CD1c-positive myeloid dendritic cell (primary cell): ENCODE measurements at regions not wholly inside any gene's neighbourhood (a gene's known extent, or its start where the extent isn't known, plus 50 kb on each side); places are given as distances from the start of the nearest gene placed in this dataset.
"Not testable (repeated sequence)": the region's sequence is repeated elsewhere in the genome, so short reads cannot be mapped to it uniquely, and the experiment has no call there.

ENCODE experiments used
- DNase-seq: peaks from one replicate; pipeline ENCODE4 v3.0.0-alpha.2; 2016; ENCODE audit errors: extremely low spot score

- no peak for DNase-seq
Observed at GRCh38 chr20:51125780-51126179, 102.9 kb upstream of the KCNG1 start.

GRCh38 chr20:51125105-51125504 lies 102.2 kb upstream of the KCNG1 start:
- DNase-seq, result no peak

- DNase-seq, result not testable (repeated sequence)
Observed at GRCh38 chr20:51123887-51124286, 101.0 kb upstream of the KCNG1 start.

- no peak for DNase-seq
Observed at GRCh38 chr20:51122931-51123658, 100.2 kb upstream of the KCNG1 start.

- DNase-seq, result no peak
Observed at GRCh38 chr20:51121901-51122412, 99.0 kb upstream of the KCNG1 start.

GRCh38 chr20:51121272-51121671 lies 98.4 kb upstream of the KCNG1 start:
- no peak for DNase-seq

- DNase-seq, result no peak
Observed at GRCh38 chr20:51120868-51121267, 98.0 kb upstream of the KCNG1 start.

- DNase-seq, result no peak
Observed at GRCh38 chr20:51120438-51120837, 97.5 kb upstream of the KCNG1 start.

GRCh38 chr20:51119914-51120313 lies 97.0 kb upstream of the KCNG1 start:
- no peak for DNase-seq

- no peak for DNase-seq
Observed at GRCh38 chr20:51118985-51119527, 96.1 kb upstream of the KCNG1 start.

- no peak for DNase-seq
Observed at GRCh38 chr20:51118216-51118615, 95.3 kb upstream of the KCNG1 start.

- no peak for DNase-seq
Observed at GRCh38 chr20:51116765-51117686, 94.1 kb upstream of the KCNG1 start.

GRCh38 chr20:51111290-51111689 lies 88.4 kb upstream of the KCNG1 start:
- DNase-seq, result no peak

GRCh38 chr20:51108638-51109363 lies 85.9 kb upstream of the KCNG1 start:
- no peak for DNase-seq

GRCh38 chr20:51106011-51106410 lies 83.1 kb upstream of the KCNG1 start:
- no peak for DNase-seq

GRCh38 chr20:51104960-51105920 lies 82.3 kb upstream of the KCNG1 start:
- no peak for DNase-seq

- no peak for DNase-seq
Observed at GRCh38 chr20:51100617-51101016, 77.7 kb upstream of the KCNG1 start.

GRCh38 chr20:51098284-51098810 lies 75.4 kb upstream of the KCNG1 start:
- DNase-seq, result no peak

- no peak for DNase-seq
Observed at GRCh38 chr20:51097351-51098120, 74.6 kb upstream of the KCNG1 start.
